ENCODE measurements at regions not wholly inside any gene's neighbourhood (a gene's known extent, or its start where the extent isn't known, plus 50 kb on each side); places are given as distances from the start of the nearest gene placed in this dataset.

DNA sequence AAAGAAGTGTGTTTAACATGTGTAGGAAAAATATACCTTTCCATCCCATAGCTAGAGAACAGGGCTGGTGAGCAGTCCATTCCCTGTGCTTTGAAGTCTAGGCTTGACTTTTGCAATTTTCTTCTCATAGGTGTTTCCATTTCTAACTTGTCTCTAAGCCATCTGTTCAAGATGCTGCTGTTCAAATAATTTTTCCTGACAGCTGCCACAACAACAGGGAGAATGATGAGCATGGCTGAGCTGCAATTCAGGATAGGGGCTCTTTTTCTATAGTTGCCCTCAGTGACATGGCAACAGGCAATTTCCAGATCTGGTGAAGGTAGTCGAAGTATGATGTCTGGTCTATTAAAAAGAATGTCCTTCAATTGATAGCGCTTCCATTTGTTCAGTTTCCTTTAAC is 103.0 kb upstream of the HS3ST5 start (continued):
- TF ChIP-seq TAF1 (IDR thresholded peaks at IDR 0.05; ENCODE audit: low read depth, low read length) (no peak), SIN3A (conservative IDR thresholded peaks at IDR 0.05 in 1 of 2, IDR thresholded peaks at IDR 0.05 in 1 of 2; ENCODE audit: low read depth in 1 of 2, low read length in 2 of 2) (no peak), TCF12 (IDR thresholded peaks at IDR 0.05; ENCODE audit: low read depth, low read length) (no peak)
